Activated CD4-positive, alpha-beta T cell treated with anti-CD3 and anti-CD28 coated beads, Interleukin-2, Interleukin-6, amounts not matched to agents 100 ng/mL and 50 ng/mL, durations not matched to agents 16 hours and 8 hours (primary cell): ENCODE measurements at regions not wholly inside any gene's neighbourhood (a gene's known extent, or its start where the extent isn't known, plus 50 kb on each side); places are given as distances from the start of the nearest gene placed in this dataset.

Source experiments
- DNase-seq: peaks from one replicate; pipeline ENCODE4 v3.0.0-alpha.2; 2020

DNA sequence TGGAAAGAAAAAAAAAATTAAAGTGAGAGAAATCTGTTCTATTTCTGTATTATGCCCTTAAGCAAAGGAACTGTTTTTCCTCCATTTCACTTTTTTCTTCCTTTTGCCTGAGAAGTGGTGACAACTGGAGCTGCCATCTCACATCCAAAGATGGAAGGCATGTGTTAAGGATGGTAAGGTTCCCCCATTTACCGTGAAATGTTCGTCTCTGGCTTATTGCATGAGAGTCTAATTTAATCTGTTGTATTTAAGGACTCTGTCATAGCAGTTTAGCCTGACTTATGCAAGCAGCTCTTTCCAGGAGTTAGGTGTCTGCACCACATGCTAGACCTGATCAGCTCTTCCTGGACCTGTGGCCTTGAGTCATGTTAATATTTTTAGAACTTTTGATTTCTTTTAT, 389.5 kb upstream of the MAP3K7 start:
- DNase-seq: no peak

DNA sequence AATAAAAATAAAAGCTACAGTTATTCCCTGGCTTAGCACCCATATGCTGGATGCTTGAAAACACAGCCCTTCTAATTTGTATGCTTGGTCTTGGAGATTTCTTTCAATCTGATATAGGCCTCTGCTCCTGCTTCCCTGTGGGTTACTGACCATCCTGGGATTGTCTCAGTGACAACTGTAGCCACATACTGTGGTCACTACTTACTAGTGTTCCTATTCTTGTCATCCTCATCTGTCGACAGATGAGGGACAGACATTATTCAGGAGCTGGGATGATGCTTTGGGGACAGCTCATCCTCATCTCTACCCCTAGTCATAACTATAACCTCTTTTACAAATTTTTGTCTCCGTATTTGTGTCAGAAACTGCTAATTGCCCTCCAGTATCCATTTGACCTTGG, 388.9 kb upstream of the MAP3K7 start:
- DNase-seq: no peak

DNA sequence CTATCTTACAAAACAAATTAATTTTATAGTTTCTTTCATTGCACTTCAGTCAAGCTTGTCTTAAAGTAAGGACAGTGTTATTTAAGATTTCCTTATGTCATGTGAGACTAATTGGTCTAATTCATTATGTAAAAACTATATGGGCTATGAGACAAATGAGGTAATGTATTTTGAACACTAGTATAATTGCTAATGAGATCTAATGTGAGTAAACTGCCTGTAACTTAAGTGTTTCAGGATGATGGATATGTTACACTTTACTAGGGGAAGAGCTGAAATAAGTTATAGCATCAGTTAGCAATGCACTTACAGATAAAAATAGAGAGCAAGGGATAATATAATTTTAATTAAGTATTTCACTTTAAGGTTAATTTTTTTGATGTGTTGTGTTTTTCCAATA, 386.3 kb upstream of the MAP3K7 start:
- no peak for DNase-seq

DNA sequence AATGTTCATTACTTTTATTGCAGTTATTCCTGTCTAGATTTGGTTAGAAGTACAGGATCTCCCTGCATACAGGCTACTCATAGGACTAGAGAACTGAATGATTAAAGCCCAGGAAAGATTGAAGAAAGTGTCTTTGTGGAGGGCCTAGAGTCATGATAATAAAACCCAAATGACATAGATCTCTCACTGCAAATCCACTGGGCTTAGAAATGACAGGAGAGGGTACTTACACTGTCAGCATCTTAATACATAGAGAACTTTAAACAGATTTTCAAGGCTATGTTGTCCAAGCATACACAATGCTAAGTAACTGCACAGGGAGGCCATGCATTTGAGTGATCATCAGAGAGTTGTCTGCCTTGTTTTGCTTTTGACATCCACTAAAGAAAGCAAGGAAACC, 383.8 kb upstream of the MAP3K7 start:
- DNase-seq: no peak

DNA sequence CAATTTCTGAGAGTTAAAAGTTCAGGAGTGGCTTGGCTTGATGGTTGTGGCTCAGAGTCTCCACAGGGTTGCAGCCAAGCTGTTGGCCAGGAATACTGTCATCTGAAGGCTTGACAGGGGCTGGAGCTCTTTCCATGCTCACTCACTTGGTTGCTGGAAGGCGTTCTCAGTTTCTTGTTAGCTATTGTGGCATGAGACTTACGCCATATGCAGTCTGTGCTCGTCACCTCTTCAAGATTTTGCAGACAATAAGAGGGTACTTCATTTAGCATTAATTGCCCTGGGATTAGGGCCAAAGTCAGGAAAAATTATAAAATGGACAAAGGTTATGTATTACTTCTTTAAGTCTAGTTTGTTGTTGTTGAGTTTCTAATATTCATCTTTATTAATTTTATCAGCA, 380.6 kb upstream of the MAP3K7 start:
- no peak for DNase-seq

DNA sequence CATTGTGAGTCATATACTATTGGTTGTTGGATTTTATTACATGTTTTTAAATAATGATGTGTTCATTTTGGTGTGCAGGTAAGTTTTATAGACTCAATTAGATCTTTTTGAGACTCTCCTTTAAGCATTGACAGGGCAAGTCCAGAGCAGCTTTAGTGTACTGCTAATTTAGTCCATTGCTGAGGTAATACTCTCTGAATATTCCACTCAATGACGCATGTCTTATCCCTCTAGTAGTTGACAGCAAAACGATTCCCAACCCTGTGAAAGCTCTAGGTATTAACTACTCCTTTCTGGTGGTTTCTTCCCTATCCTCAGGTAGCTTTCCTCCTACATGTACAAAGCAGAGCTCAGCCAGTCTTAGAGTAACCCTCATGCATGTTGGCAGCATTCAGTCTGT, 373.5 kb upstream of the MAP3K7 start:
- DNase-seq: no peak

DNA sequence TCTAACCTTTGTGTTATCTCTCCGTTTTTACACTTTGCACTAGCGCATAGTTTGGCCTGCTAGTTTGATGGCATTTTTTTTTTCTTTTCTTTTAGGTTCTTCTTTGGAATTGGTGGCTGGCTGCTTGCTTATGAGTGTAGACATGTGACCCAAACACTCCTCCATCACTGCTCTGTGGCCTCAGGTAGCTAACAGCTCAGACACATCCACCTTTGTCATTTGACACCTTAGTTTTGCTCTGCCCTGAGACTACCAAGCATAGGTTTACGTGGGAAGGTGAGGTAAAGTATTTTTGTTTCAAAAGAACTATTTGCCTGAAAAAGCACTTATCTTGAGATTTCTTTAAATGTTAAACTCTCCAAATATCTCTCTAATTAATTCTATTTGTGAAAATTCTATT, 368.4 kb upstream of the MAP3K7 start:
- no peak for DNase-seq

DNA sequence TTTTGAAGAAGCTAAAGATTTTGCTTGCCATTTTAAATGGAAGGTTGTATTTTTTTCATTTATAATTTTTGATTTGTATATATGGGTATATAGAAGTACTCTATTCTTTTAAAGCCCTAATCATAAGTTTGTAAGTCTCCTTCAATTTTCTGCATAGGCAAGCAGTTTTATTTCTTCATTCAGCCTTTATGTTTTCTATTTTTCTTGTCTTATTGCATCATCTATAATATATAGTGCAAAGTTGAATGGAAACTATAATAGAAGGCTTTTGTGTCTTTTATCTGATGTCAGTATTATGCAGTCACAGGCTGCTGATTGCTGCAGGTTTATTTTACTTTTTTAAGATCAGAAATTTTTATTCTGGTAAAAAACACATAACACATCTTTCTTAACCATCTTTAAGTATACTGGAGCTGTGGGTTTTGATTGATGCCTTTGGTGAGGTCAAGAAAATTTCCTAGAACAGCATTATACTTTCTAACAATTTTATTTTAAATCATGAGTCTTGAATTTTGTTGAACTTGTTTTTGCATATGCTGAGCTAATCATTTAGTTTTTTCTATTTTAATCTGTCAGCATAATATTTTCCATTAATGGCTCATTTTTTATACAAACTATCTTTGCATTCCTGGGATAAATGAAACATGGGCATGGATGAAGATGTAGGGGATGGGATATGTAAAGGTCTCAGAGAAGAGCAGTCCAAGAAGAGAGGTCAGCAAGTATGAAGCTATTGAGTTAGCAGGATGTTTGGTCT, 366.7 kb upstream of the MAP3K7 start:
- DNase-seq: no peak

DNA sequence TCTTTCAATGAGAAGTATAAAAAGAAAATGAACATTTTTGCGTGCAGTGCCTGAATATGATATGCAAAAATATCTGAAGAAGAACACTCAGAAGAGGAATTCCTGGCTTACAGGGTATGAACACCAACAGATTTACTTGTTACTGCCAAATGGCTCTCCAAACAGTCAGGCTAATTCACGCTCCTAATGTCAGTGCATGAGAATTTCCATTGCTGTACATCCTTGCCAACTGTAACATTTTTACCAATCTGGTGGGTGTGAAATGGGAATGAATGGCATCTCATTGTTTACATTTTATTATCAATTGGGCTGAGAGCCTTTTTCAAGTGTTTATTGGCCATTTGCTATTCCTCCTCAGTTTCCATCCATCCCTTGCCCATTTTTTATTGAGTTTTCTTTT, 365.3 kb upstream of the MAP3K7 start:
- DNase-seq: no peak

DNA sequence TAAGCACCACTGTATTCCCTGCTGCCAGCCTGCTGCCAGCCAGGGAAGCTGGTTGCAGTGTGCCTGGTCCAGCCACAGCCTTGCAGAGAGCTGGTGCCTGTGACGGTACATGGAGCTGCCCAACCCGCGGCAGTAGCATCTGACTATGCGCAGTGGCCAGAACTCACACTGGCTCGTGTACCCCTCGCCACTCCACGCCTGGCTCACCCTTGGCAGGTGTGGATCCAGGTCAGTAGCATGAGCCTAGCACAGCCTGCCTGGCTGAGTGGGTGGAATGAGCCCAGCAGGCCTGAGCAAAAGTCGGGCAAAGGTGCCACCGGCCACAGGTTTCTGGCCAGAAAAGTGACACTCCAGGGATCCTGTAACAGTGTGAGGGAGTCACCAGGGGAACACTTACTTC, 361.7 kb upstream of the MAP3K7 start:
- DNase-seq: no peak

DNA sequence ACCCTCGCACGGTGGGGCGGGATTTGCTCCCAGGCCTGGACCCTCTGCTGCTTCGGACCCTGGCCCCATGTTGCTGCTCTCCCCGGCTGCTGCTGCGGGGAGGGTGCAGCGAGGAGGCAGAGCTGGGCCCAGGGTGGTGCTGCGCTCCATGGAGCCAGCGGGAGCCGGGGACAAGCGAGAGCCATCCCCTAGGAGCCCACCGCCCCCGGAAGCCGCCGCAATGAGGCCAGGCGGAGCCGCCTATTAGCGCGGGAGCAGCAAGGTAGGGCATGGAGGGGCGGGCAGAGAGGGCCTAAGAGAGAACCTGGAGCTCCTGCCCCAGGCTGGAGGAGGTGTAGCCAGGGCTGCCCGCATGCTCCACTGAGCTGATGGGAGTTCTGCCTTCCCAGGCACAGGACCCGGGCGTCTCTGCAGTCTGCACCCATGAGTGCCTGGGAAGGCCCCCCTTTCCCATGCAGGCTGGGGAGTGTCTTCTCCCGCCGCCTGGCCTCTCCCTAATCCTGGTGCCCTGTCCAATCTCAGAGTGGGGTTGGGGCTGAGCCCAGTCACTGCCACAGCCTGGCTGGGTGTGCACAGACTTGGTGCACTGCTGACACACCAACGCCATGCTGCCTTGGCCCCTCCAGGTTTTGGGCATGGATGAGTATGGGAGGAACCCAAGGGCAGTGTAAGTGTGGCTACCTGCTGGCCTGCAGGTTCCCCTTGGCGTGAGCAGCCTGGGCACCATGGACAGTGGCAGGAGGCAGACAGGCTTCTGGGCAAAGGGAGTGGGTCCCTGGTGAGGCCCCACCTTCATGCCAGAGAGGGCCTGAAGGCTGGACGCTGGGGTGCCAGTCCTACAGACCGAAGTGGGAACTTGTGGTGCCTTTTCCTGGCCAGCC, 360.6 kb upstream of the MAP3K7 start:
- no peak for DNase-seq

DNA sequence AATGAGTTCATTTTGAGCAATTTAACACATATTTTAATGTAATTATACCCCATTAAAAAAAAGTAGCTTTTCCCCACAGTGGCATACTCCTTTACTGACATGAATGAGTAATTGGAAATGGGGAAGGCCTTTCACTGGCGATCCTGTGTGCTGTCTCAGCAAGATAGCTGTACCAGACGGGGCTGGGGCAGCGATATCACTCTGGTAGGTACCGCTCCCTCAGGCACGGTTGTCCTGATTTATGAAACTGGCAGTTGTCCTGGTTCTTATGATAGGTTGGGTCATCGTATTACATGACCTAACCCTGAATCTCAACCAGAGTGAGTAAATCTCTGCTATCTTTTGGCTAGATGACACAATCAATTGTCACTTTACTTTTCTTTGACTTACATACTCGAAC, 355.0 kb upstream of the MAP3K7 start:
- DNase-seq: no peak

DNA sequence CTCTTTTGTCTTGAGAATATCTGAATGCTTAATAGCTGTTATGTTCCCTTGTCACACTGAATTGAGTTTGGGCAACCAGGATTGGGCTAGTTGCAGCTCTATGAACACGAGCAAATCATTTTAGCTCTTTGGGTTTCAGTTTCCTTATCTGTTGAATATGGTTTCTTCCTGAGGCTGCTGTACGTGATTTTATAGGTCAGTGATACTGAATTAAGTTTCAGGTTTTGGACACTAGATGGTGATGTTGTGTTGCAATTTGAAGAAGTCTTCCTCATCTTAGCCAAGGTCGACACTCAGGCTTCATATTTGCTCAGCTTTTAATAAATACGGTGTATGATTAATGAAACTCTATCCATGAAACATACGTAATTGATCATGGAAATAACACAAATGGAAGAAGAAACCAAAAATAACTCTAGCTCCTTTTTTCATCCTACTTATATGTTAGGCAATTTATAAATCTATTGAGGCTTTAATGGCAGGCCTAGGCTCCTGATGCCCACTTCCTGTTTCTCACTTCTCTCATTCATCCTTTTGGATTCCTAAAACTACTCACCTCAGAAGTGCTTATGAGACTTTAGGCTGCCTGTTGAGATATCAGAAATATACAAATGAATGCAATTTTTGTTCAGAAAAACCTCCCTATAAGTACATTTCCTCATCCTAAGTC, 354.1 kb upstream of the MAP3K7 start:
- DNase-seq: peak; percentile 61

DNA sequence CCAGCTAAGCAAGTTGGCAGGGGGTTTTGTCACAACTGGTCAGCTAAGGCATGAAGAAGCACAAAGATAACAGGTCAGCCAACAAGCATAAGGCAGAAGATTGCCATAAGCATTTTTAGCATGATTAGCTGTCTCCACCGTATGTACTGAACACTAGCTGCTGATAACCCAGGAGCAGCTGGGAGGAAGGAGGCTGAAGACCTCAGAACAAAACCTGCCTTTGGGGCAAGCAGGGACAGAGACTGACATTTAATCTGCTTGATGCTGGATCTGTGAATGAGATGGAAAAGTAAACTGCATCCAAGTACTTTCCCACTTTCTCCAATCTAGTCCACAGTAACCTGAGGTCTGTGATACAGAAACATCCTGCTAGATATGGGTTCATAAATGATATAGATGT, 353.0 kb upstream of the MAP3K7 start:
- no peak for DNase-seq

DNA sequence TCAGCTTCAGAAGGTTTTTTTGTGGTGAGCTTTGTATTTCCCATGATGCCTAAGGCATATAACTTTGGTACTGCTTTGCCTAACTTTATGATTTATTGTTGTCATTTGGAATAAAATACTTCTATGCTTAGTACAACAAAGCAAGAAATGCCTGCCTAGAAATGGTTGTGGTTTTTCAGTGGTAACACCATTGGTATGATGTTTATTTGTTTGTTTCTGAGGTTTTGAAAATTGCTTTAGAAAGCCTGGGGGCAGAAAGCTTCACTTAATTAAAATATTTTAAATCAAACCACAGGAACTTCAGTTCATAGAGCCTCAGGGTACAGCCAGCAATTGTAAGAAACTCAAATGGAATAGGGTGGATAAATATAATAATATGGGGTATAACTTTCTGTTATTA, 351.2 kb upstream of the MAP3K7 start:
- no peak for DNase-seq

DNA sequence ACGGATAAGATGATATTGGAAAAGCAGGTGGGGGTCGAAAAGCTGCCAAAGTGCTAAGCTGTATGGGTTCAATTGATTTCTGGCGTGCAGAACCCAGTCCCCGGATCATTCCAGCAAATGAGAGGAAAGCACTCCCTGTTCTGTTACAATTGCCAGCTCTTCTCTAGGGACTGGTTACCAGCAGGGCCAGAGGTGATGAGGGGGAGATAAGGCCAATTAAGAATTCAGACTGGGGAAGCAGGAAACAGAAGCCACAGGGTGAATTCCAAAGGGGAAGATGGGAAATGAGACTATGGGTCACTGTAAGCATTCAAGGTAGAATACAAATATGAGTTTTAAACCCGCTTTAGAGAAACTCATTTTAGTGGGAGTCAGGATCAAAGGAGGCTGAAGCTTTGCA, 349.4 kb upstream of the MAP3K7 start:
- no peak for DNase-seq

DNA sequence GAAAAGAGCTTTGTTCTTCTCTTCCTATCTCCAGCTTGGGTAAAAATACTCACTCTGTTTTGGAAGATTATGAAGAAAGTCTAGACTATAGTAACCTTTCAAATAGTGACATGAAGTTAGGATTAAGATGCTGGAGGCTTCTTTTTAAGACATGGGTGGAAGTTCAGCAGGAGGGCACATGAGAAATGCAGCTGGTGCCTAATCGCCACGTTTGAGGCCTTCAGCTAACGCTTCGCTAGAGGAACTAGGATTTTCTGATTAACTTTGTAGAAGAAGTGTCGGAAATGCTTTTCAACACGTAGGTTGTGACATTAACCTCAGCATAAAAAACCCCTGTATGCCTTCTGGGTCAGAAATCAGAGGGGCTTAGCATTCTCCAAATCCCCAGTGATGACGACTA, 348.1 kb upstream of the MAP3K7 start:
- DNase-seq: no peak

DNA sequence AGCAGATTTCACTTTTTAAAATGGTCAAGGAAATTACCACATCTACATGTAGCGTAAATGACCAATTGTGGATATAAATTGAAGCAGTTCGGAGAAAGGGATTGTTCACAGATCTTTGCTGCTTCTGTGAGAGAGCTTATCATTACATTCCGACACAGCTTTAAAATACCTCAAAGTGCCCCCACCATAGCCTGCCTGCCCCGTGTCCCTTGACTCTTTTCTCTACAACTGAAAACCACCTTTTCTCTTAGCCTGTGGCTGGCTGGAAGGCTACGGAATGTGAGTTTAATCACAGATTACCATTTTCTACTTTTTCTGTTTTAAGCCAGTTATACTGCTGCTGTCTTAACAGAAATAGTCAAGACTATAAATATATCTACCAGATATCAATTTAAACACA, 347.2 kb upstream of the MAP3K7 start:
- no peak for DNase-seq

DNA sequence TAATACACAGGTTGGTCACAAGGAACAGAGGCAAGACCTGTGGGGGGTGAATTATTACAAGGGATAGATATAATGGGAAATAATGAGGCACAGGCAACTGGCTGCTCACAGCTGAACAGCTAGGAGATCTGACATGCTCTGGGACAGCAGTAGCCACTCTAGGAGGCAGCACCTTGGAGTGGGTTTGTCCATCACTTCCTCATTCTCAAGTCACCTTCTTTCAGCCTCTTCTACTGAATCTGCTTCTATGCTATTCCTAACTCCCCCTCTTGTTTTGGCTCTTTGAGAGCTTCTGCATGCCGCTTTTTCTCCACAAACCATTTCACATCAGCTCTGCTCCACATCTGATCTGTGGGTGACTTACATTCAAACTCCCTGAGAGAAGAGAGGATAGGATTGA, 345.5 kb upstream of the MAP3K7 start:
- no peak for DNase-seq

DNA sequence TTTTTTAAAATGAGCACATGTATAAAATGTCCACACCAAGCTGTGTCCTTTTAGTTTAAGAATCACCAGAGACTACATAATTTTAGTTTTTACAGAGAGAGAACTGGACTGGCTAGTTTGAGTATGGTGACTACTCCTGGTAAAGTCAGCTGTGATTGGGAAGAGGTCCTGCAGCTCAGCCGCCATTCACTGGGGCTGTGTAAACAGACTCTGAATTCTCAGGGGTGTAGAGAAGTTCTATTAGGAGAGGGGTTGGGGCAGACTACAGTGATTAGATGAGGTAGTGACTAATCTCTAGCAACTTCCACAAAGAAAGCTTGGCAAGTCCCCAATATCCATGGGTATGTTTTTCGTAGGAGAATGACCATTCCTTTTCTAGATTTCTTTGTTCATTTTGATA, 341.2 kb upstream of the MAP3K7 start:
- no peak for DNase-seq

DNA sequence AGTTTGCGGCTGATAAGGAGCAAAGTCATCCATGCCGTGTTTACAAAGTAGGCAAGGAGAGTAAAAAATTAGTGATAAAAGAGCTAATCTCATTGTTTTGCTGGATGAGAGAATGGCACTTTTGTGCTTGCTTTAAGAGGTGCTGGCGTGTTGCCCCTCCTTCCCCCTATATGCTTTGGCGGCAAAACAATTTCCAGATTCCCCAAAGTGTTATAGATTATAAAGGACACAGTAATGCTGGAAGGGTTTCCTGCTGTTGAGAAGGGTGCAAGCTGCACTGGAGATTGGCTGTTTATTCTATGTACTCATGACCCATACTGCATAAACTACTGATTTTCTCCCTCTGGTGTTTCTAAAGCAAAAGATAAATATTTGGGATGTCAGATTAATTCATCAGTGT, 338.9 kb upstream of the MAP3K7 start:
- no peak for DNase-seq

DNA sequence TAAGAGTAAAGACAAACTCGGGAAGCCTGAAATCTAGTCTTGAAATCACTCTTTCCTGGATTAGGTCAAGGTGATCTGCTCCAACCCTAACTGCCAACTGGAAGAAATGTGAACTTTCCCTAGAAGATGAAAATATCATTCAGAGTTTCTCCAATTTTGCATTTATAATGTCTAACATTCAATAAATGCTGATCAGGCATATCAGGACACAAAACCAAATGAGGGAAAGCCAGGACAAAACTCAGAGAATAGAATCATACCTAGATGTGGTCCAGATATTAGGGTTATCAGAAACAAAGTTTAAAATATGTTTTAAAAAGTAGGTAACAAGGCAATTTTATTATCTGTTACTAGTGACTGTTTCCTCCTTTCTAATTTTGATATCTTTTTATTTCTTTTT, 335.5 kb upstream of the MAP3K7 start:
- no peak for DNase-seq

DNA sequence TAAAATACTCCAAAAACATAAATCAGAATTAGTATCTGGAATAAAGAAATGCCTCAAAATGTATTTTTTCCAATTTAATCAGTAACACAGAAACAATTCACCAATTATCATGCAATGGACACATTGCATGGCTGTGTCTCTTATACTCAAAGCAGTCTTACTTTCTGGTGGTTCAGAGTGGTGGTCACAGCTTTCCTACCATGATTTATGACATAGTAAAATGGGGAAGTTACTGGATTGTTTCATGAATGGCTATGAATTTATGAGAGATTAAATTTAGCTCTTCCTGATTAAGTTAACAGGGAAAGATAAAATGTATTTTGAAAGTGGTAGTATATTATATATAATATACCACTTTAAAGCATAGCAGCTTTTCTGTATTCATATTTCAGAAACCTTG, 331.5 kb upstream of the MAP3K7 start:
- no peak for DNase-seq

DNA sequence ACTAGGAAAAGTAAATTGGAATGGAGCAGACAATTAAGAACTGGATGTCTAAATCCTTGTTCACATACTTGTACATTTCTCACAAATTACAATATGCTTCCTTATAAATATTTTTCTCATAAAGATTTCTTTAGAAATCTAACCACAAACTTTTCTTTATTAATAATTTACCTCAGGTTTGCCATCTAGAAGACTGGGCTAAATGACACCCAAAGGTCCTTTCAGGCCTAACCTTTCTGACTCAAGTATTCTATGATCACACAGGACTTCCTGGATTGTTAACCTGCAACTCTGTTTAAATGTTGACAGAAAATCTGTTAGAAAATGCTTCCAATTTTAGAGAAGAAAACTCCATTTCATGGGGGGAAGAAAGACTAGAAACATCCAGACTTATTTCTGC, 330.5 kb upstream of the MAP3K7 start:
- no peak for DNase-seq
